HG03571 (cell line): ENCODE measurements at regions not wholly inside any gene's neighbourhood (a gene's known extent, or its start where the extent isn't known, plus 50 kb on each side); places are given as distances from the start of the nearest gene placed in this dataset.
"Not testable (repeated sequence)": the region's sequence is repeated elsewhere in the genome, so short reads cannot be mapped to it uniquely, and the experiment has no call there.

Experiments used
- ATAC-seq: cut with Tn5 transposase; IDR thresholded peaks from one replicate; pipeline ENCODE4 v1.9.1; 2021; ENCODE audit not compliant: unreplicated experiment

- no peak for ATAC-seq
Observed at GRCh38 chr4:29309050-29309449, 1411.1 kb upstream of the PCDH7 start.

GRCh38 chr4:29310252-29310651 lies 1409.9 kb upstream of the PCDH7 start:
- ATAC-seq: no peak

DNA sequence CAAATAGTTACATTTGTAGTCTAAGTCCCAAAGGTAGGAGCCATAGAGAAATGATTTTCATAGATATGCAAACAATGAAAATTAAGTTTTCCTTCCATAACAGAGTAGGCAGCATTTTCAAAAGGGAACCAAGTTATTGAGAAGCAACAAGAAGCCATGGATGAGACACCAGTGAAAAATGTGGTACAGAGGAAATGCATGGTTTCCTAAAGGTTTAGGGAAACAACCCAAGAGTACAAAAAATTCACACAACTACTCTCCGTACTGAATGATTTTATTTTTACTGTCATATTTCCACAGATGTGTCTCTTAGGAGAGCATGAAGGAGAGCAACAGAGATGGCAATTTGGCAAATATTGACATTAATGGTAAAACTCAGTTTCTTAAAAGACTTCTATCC lies 1408.9 kb upstream of the PCDH7 start:
- ATAC-seq: no peak

GRCh38 chr4:29319663-29320340 lies 1400.4 kb upstream of the PCDH7 start:
- no peak for ATAC-seq

DNA sequence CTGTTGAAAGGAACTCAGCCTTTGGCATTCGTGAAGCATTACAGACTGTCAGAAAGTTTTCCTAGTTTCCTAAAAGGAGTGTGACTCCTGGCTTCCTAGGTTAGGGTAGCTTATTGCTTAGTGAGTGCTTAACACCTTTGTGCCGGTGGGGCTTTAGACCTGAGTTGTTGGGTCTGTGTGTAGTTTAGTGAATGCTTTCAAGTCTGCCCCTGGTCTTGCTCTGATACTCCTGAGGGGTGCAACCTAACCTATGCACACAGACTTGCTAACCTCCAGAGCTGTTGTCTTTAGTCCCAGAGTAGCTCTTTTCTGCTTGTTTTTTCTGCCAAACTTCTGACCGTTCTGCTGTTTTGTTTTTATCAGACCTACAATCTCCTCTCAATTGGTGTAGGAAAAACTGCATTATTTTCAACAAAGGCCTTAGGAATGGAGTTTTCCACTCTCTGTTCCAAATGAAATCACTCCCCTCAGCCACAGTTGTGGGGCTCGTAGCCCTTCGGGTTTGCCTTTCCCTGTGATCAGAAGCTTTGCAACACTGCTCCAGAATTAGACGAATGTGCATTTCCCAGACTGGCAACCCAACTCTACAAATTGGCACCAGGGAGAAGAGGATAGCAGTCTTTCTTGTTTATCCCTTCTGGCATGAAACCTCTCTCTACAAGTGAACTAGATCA lies 1399.1 kb upstream of the PCDH7 start:
- ATAC-seq: no peak

DNA sequence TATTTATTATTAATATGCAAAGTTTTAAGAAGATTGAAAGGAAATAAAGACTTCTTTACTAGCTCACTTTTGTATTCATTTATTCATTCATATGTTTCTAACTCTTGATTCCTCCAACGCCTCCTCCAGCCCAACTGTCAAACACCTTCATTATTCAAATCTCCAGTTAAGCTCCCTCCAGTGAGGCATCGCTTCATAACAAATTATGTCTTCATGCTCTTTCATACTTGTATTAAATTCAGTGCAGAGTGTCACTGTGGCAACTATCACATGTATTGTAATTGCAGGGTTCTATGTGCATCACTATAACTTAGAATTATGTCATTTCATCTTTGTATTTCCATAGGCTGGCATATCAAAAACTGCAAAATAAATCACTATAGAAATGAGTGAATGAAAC lies 1394.2 kb upstream of the PCDH7 start:
- ATAC-seq: no peak

- ATAC-seq: no peak
Observed at GRCh38 chr4:29326816-29327215, 1393.4 kb upstream of the PCDH7 start.

DNA sequence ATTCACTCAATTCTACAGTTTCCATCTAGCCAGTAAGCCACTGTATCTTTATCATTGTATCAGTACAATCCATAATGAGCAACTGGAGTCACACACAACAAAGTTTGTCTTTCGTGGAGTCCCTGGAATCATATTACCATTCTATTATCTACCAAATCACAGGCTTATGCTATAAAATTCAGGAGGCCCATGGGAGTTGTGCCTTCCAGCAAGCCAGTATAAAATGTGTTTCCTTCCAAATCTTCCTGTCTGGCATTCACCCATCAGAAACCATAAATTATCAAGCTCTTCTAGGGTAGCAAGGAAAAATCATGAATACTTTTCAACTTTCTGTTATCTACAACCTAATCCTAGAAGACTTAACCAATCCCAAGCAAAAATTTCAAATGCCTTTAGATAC lies 1383.3 kb upstream of the PCDH7 start:
- ATAC-seq: no peak

GRCh38 chr4:29372971-29373370 lies 1347.2 kb upstream of the PCDH7 start:
- ATAC-seq: no peak

DNA sequence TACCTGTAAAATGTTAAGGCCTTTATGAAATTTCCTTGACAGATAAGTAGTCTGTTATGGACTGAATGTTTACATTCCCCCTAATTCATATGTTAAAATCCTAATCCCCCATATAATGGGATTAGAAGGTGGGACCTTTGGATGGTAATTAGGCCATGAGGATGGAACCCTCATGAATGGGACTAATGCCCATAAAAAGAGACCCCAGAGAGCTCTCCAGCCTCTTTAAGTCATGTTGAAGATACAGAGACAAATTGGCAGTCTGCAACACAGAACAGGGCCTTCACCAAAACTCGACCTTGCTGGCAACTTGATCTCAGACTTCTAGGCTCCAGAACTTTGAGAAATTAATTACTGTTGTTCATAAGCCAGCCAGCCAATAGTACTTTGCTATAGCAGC lies 1344.5 kb upstream of the PCDH7 start:
- no peak for ATAC-seq

- ATAC-seq: not testable (repeated sequence)
Observed at GRCh38 chr4:29378237-29378636, 1341.9 kb upstream of the PCDH7 start.

DNA sequence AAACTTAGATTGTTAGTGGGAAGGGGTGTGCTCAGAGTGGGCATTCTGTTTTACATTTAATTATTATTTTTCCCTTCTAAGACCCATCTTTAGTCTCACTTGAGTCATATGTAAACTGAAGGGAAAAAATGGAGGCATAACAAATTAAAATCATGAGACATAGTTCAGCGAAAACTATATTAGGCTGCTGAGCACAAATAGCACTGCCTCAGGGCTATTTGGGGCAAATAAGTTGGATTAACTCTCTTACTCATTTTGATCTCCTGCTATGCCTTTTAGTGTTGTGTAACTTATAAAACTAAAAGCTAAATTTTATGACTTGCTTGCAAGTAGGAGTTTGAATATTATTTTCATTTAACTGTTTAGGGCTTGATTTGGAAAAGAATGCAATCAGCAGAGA lies 1329.2 kb upstream of the PCDH7 start:
- ATAC-seq: no peak

DNA sequence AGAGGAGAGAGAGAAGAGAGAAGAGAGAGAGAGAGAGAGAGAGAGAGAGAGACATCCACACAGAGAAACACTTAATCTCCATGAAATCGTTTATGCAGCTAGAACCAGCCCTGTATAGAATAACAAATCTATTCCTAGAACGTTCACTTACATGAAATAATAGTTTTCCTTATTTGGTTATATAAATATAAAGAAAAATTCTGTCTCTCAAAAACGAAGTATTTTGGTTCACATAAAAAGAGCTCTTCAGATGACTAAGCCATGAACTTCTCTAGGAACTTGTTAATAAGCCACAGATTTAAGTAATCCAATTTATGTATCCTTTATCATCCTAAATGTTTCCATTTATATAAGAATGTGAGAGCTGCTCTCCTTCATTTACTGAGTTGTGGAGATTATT lies 1315.1 kb upstream of the PCDH7 start:
- ATAC-seq: no peak

- no peak for ATAC-seq
Observed at GRCh38 chr4:29415771-29416170, 1304.4 kb upstream of the PCDH7 start.

DNA sequence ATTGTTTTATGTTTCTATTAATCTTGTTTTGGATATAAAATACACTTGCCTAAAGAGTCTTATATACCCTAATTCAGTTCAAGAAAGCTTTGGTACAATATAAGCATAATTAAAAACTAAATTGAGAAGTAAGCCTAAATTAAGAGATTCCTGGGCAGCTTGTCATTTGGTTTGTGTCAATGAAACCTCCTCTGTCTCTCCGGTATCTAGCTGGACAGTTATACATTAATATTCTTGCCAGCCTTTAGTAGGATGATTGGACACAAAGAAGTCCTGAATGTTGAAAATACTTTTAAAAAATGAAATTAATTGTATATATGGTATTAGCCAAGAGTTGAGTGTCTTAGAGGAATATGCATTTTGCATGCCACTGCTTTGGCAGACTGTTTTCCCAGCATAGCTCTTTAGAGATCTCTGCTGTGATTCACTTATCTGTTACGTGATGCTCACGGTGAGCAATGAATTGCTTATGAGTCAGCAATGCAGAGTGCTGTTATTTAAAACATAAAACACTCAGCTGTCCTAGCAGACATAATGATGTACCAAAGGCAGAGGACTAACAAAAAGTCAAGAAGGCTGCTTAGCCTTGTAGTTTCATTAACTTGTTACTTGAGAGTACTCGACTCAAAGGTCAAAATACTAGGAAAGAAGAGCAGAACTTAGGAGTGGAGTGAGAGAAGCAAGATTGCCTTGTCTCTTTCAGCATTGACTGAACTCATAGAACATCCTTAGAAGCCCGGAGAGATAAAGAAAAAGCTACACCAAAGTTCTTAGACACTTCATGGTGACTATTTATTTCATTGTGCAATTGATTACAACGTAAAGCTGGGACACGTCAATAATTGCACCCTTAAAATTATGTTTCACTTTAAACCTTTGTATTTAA lies 1296.1 kb upstream of the PCDH7 start:
- no peak for ATAC-seq

DNA sequence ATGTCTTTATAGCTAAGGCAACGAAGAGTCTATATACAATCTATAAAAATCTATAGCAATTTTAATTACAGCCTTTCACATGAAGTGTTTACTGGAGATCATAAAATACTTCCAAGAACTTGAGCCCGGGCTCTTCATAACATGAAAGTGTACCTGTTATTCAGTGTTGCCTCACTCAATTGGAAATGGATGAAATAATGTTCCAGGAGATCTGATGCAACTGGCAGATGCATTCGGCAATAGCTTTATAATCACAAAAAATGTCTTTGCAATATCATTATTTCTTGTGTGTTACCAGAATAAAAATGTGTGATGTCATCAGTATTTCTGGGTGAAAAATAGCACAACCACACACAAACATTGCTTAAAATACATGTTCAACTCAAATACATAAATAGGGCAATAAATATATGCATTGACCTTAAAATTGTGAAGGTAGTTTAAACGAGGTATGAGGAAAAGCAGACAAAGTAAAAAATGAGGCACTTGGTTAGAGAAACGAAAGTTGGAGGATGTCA lies 1266.8 kb upstream of the PCDH7 start:
- ATAC-seq: no peak

GRCh38 chr4:29459926-29460325 lies 1260.2 kb upstream of the PCDH7 start:
- ATAC-seq: no peak

DNA sequence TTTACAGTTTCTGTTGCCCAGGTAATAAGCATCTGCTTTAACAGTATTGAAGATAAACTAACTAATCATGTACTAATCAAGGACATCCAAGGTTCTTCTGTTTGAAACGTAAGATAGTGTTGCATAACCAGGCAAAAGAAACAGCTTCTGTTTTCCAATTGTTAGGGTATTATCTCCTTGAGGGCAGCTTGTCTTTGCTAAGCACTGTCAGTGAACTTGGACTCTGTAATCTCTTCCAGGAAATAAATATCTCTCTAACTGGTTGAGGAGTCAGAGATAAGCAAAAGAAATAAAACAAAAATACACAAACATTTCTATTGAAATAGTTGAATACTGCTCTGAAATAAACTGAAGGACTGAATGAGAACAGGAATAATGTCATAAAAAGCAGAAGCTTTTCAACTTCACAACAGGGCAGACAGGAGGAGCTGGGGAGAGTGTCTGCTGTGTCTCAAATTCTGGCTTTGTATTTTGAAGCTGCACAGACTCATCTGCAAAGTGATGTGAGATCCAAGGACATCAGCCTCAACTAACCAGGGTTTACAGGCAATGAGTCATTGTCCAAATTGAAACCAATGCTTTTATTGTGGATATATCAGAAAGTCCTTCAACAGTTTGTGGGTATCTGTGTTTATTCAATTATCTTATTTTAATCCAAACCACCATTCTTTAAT lies 1253.0 kb upstream of the PCDH7 start:
- ATAC-seq: no peak
